ENCODE measurements at regions not wholly inside any gene's neighbourhood (a gene's known extent, or its start where the extent isn't known, plus 50 kb on each side); places are given as distances from the start of the nearest gene placed in this dataset.
A peak's percentile ranks its signal among the peaks of the same experiment; 100 is the strongest.

- H3K27me3 Mint-ChIP-seq (ENCODE audit: low read depth) = no peaks in the 10 kb centered on the region
- peaks cover 14% of the 10 kb centered on the region for H3K4me1 Mint-ChIP-seq
- no peak for DNase-seq (ENCODE audit: low read depth, low spot score)
- no peaks in the 10 kb centered on the region for H3K36me3 Mint-ChIP-seq (ENCODE audit: low read depth)
- TF ChIP-seq, protein P1, sequence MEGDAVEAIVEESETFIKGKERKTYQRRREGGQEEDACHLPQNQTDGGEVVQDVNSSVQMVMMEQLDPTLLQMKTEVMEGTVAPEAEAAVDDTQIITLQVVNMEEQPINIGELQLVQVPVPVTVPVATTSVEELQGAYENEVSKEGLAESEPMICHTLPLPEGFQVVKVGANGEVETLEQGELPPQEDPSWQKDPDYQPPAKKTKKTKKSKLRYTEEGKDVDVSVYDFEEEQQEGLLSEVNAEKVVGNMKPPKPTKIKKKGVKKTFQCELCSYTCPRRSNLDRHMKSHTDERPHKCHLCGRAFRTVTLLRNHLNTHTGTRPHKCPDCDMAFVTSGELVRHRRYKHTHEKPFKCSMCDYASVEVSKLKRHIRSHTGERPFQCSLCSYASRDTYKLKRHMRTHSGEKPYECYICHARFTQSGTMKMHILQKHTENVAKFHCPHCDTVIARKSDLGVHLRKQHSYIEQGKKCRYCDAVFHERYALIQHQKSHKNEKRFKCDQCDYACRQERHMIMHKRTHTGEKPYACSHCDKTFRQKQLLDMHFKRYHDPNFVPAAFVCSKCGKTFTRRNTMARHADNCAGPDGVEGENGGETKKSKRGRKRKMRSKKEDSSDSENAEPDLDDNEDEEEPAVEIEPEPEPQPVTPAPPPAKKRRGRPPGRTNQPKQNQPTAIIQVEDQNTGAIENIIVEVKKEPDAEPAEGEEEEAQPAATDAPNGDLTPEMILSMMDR (conservative IDR thresholded peaks at IDR 0.05) = no peak
- no peak overlapping the region for H3K4me3 Mint-ChIP-seq
- H3K9me3 Mint-ChIP-seq = no peaks in the 10 kb centered on the region
- peak overlapping the region; percentile 23 for H3K27ac Mint-ChIP-seq (ENCODE audit: unreplicated experiment)
Measured at GRCh38 chr14:43471595-43471994, 1035.5 kb downstream of the FSCB start.

GRCh38 chr14:43464968-43465367 lies 1042.1 kb downstream of the FSCB start:
- TF ChIP-seq, protein P1 (conservative IDR thresholded peaks at IDR 0.05) = no peak
- Mint-ChIP-seq H3K4me3 (no peak overlapping the region), H3K9me3 (no peaks in the 10 kb centered on the region), H3K4me1 (peaks cover 6% of the 10 kb centered on the region), H3K36me3 (ENCODE audit: low read depth) (no peaks in the 10 kb centered on the region), H3K27me3 (ENCODE audit: low read depth) (no peaks in the 10 kb centered on the region), H3K27ac (ENCODE audit: unreplicated experiment) (no peak overlapping the region)
- DNase-seq (ENCODE audit: low read depth, low spot score) = no peak

GRCh38 chr14:43449291-43449690 lies 1057.8 kb downstream of the FSCB start:
- Mint-ChIP-seq H3K27ac (ENCODE audit: unreplicated experiment) (no peak overlapping the region), H3K4me1 (no peaks in the 10 kb centered on the region), H3K27me3 (ENCODE audit: low read depth) (no peaks in the 10 kb centered on the region), H3K4me3 (no peak overlapping the region), H3K9me3 (peaks cover 10% of the 10 kb centered on the region), H3K36me3 (ENCODE audit: low read depth) (no peaks in the 10 kb centered on the region)
- TF ChIP-seq, protein P1 (conservative IDR thresholded peaks at IDR 0.05) = no peak
- DNase-seq (ENCODE audit: low read depth, low spot score) = no peak

GRCh38 chr14:43438056-43438455 lies 1069.0 kb downstream of the FSCB start:
- DNase-seq (ENCODE audit: low read depth, low spot score) = no peak
- Mint-ChIP-seq H3K9me3 (peaks cover 2% of the 10 kb centered on the region), H3K4me3 (no peak overlapping the region), H3K27me3 (ENCODE audit: low read depth) (no peaks in the 10 kb centered on the region), H3K36me3 (ENCODE audit: low read depth) (no peaks in the 10 kb centered on the region), H3K27ac (ENCODE audit: unreplicated experiment) (no peak overlapping the region), H3K4me1 (no peaks in the 10 kb centered on the region)
- TF ChIP-seq, protein P1 (conservative IDR thresholded peaks at IDR 0.05) = no peak

GRCh38 chr14:43418324-43418723 lies 1088.8 kb downstream of the FSCB start:
- TF ChIP-seq, protein P1 (conservative IDR thresholded peaks at IDR 0.05) = no peak
- Mint-ChIP-seq H3K27ac (ENCODE audit: unreplicated experiment) (no peak overlapping the region), H3K9me3 (no peaks in the 10 kb centered on the region), H3K4me1 (no peaks in the 10 kb centered on the region), H3K27me3 (ENCODE audit: low read depth) (no peaks in the 10 kb centered on the region), H3K36me3 (ENCODE audit: low read depth) (no peaks in the 10 kb centered on the region), H3K4me3 (no peak overlapping the region)
- DNase-seq (ENCODE audit: low read depth, low spot score) = no peak

- no peaks in the 10 kb centered on the region for H3K36me3 Mint-ChIP-seq (ENCODE audit: low read depth)
- no peak overlapping the region for H3K4me3 Mint-ChIP-seq
- TF ChIP-seq, protein P1 (conservative IDR thresholded peaks at IDR 0.05) = no peak
- DNase-seq (ENCODE audit: low read depth, low spot score) = no peak
- H3K4me1 Mint-ChIP-seq = no peaks in the 10 kb centered on the region
- H3K9me3 Mint-ChIP-seq = no peaks in the 10 kb centered on the region
- no peaks in the 10 kb centered on the region for H3K27me3 Mint-ChIP-seq (ENCODE audit: low read depth)
- H3K27ac Mint-ChIP-seq (ENCODE audit: unreplicated experiment) = no peak overlapping the region
Measured at GRCh38 chr14:43413084-43413483, 1094.0 kb downstream of the FSCB start.

Data from neural crest cell (in vitro differentiated cells).